ENCODE measurements at regions not wholly inside any gene's neighbourhood (a gene's known extent, or its start where the extent isn't known, plus 50 kb on each side); places are given as distances from the start of the nearest gene placed in this dataset.

GRCh38 chr6:164227952-164228522, 813.5 kb downstream of the QKI start:
- H3K4me1 Mint-ChIP-seq (ENCODE audit: low read depth) = no peaks in the 10 kb centered on the region
- DNase-seq (ENCODE audit: low spot score) = no peak
- H3K27ac Mint-ChIP-seq (ENCODE audit: unreplicated experiment) = no peak overlapping the region
- H3K36me3 Mint-ChIP-seq (ENCODE audit: low read depth) = no peaks in the 10 kb centered on the region
- H3K4me3 Mint-ChIP-seq (ENCODE audit: unreplicated experiment) = no peak overlapping the region
- peaks cover 1% of the 10 kb centered on the region for H3K27me3 Mint-ChIP-seq (ENCODE audit: low read depth)
- no peak for TF ChIP-seq CTCF (IDR thresholded peaks at IDR 0.05)
- peaks cover 3% of the 10 kb centered on the region for H3K9me3 Mint-ChIP-seq (ENCODE audit: low read depth)

GRCh38 chr6:164216839-164217238, 802.3 kb downstream of the QKI start:
- no peaks in the 10 kb centered on the region for H3K36me3 Mint-ChIP-seq (ENCODE audit: low read depth)
- no peak for TF ChIP-seq CTCF (IDR thresholded peaks at IDR 0.05)
- no peaks in the 10 kb centered on the region for H3K4me1 Mint-ChIP-seq (ENCODE audit: low read depth)
- H3K27me3 Mint-ChIP-seq (ENCODE audit: low read depth) = no peaks in the 10 kb centered on the region
- no peak overlapping the region for H3K27ac Mint-ChIP-seq (ENCODE audit: unreplicated experiment)
- H3K4me3 Mint-ChIP-seq (ENCODE audit: unreplicated experiment) = no peak overlapping the region
- peaks cover 4% of the 10 kb centered on the region for H3K9me3 Mint-ChIP-seq (ENCODE audit: low read depth)
- DNase-seq (ENCODE audit: low spot score) = no peak

- no peak for DNase-seq (ENCODE audit: low spot score)
- Mint-ChIP-seq H3K4me3 (ENCODE audit: unreplicated experiment) (no peak overlapping the region), H3K27me3 (ENCODE audit: low read depth) (no peaks in the 10 kb centered on the region), H3K4me1 (ENCODE audit: low read depth) (no peaks in the 10 kb centered on the region), H3K9me3 (ENCODE audit: low read depth) (peaks cover 4% of the 10 kb centered on the region), H3K27ac (ENCODE audit: unreplicated experiment) (no peak overlapping the region), H3K36me3 (ENCODE audit: low read depth) (no peaks in the 10 kb centered on the region)
- no peak for TF ChIP-seq CTCF (IDR thresholded peaks at IDR 0.05)
Observed at GRCh38 chr6:164216368-164216767, 801.9 kb downstream of the QKI start.

- no peaks in the 10 kb centered on the region for H3K27me3 Mint-ChIP-seq (ENCODE audit: low read depth)
- H3K4me1 Mint-ChIP-seq (ENCODE audit: low read depth) = no peaks in the 10 kb centered on the region
- TF ChIP-seq CTCF (IDR thresholded peaks at IDR 0.05) = no peak
- H3K4me3 Mint-ChIP-seq (ENCODE audit: unreplicated experiment) = no peak overlapping the region
- no peak overlapping the region for H3K27ac Mint-ChIP-seq (ENCODE audit: unreplicated experiment)
- no peaks in the 10 kb centered on the region for H3K36me3 Mint-ChIP-seq (ENCODE audit: low read depth)
- H3K9me3 Mint-ChIP-seq (ENCODE audit: low read depth) = peaks cover 4% of the 10 kb centered on the region
- DNase-seq (ENCODE audit: low spot score) = no peak
Observed at GRCh38 chr6:164214066-164214465, 799.5 kb downstream of the QKI start.

GRCh38 chr6:164211254-164211653, 796.7 kb downstream of the QKI start:
- no peak for TF ChIP-seq CTCF (IDR thresholded peaks at IDR 0.05)
- DNase-seq (ENCODE audit: low spot score) = no peak
- Mint-ChIP-seq H3K27ac (ENCODE audit: unreplicated experiment) (no peak overlapping the region), H3K4me1 (ENCODE audit: low read depth) (no peaks in the 10 kb centered on the region), H3K9me3 (ENCODE audit: low read depth) (peaks cover 4% of the 10 kb centered on the region), H3K4me3 (ENCODE audit: unreplicated experiment) (no peak overlapping the region), H3K27me3 (ENCODE audit: low read depth) (no peaks in the 10 kb centered on the region), H3K36me3 (ENCODE audit: low read depth) (no peaks in the 10 kb centered on the region)
